Sigmoid colon (tissue), 4 donors: ENCODE measurements at regions not wholly inside any gene's neighbourhood (a gene's known extent, or its start where the extent isn't known, plus 50 kb on each side); places are given as distances from the start of the nearest gene placed in this dataset.

Experiments used
- EP300 ChIP-seq, 4 donors: sonication (generic); formaldehyde crosslinking; IDR thresholded peaks; one replicate each; pipeline ENCODE4 v1.6.1; 2017; ENCODE audit warnings: antibody characterized with exemption in 4 of 4
- POLR2A ChIP-seq, 2 donors: fragments of 450-650 bp; IDR thresholded peaks; one replicate each; pipeline ENCODE4 v1.6.1; 2016; ENCODE audit warnings: antibody characterized with exemption in 2 of 2, mild to moderate bottlenecking in 2 of 2, moderate library complexity in 2 of 2
- POLR2AphosphoS5 ChIP-seq, 4 donors: sonication (generic); formaldehyde crosslinking; IDR thresholded peaks; one replicate each; pipeline ENCODE4 v1.6.1; 2017; ENCODE audit warnings: antibody characterized with exemption in 4 of 4
- TF ChIP-seq, protein P1 (sequence below), 4 experiments: fragments of 450-650 bp in 3 of 4; fragments of 200-600 bp in 1 of 4; IDR thresholded peaks; one replicate each; pipeline ENCODE4 v1.5.1; 2016 to 2019; ENCODE audit warnings: antibody characterized with exemption in 4 of 4, mild to moderate bottlenecking in 3 of 4, moderate library complexity in 2 of 4

GRCh38 chr9:626596-626995 lies 214.9 kb upstream of the DMRT1 start:
- TF ChIP-seq, protein P1, sequence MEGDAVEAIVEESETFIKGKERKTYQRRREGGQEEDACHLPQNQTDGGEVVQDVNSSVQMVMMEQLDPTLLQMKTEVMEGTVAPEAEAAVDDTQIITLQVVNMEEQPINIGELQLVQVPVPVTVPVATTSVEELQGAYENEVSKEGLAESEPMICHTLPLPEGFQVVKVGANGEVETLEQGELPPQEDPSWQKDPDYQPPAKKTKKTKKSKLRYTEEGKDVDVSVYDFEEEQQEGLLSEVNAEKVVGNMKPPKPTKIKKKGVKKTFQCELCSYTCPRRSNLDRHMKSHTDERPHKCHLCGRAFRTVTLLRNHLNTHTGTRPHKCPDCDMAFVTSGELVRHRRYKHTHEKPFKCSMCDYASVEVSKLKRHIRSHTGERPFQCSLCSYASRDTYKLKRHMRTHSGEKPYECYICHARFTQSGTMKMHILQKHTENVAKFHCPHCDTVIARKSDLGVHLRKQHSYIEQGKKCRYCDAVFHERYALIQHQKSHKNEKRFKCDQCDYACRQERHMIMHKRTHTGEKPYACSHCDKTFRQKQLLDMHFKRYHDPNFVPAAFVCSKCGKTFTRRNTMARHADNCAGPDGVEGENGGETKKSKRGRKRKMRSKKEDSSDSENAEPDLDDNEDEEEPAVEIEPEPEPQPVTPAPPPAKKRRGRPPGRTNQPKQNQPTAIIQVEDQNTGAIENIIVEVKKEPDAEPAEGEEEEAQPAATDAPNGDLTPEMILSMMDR (IDR thresholded peaks at IDR 0.05), result no peak
- TF ChIP-seq POLR2AphosphoS5 (IDR thresholded peaks at IDR 0.05) (peak in 3 of 4 donors; percentile 52 to 75 (median 69)), POLR2A (IDR thresholded peaks at IDR 0.05) (no peak), EP300 (IDR thresholded peaks at IDR 0.05) (no peak)
